ENCODE measurements at regions not wholly inside any gene's neighbourhood (a gene's known extent, or its start where the extent isn't known, plus 50 kb on each side); places are given as distances from the start of the nearest gene placed in this dataset.

DNA sequence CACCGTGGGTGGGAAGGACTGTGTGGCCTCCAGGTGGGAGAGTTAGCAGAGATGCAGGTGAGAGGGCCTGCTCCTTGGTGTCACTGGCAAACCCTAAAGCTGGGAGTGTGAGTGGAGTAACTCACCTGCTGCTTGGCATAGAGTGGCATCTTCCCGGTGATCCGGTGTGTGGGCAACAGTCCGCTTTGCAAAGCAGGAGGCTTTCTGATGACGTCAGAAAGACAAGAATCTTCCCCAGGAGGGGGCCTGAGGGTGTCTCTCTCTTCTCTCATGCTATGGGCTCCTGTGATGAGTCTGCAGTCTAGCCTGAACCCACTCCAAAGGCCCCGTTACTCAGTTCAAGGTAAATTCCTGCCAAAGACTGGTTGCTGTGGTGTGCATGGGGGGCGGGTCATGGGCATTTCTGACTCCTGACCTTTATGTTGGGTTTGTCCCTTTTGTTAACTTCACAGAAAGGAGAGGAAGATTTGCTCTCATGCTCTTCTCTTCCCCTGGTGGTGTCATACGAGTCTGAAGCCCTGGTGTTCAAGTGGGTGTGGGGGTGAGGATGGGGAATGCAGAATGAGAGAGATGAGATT lies 187.9 kb downstream of the GATA3 start:
- TF ChIP-seq GATA2 (IDR thresholded peaks at IDR 0.05; ENCODE audit: low read depth, low read length): no peak
- no peak for TF ChIP-seq GATA3 (IDR thresholded peaks at IDR 0.05; ENCODE audit: low read depth, low read length)

Measured in SH-SY5Y (cell line).